Endodermal cell (in vitro differentiated cells): ENCODE measurements at regions not wholly inside any gene's neighbourhood (a gene's known extent, or its start where the extent isn't known, plus 50 kb on each side); places are given as distances from the start of the nearest gene placed in this dataset.
A peak's percentile ranks its signal among the peaks of the same experiment; 100 is the strongest.
"Not testable (repeated sequence)": the region's sequence is repeated elsewhere in the genome, so short reads cannot be mapped to it uniquely, and the experiment has no call there.

Experiments used
- DNase-seq: peaks from one replicate; pipeline ENCODE4 v3.0.0-alpha.2; 2017
- H3K27ac ChIP-seq: 2 replicates; pipeline ENCODE4 v1.5.1; 2013; ENCODE audit warnings: mild to moderate bottlenecking, low read depth, low read length, moderate library complexity
- H3K27me3 ChIP-seq: 2 replicates; pipeline ENCODE4 v1.6.1; 2013; ENCODE audit warnings: mild to moderate bottlenecking, low read length, moderate library complexity; ENCODE audit not compliant: insufficient read depth, control insufficient read depth, poor library complexity, severe bottlenecking
- H3K36me3 ChIP-seq: 2 replicates; pipeline ENCODE4 v1.7.0; 2013; ENCODE audit warnings: mild to moderate bottlenecking, low read length, moderate library complexity; ENCODE audit not compliant: control insufficient read depth, insufficient read depth
- H3K4me1 ChIP-seq: one replicate; pipeline ENCODE4 v1.7.0; 2013; ENCODE audit warnings: low read length; ENCODE audit not compliant: control insufficient read depth, insufficient read depth
- H3K4me3 ChIP-seq: 2 replicates; pipeline ENCODE4 v1.5.1; 2013; ENCODE audit warnings: mild to moderate bottlenecking, low read length, moderate library complexity
- H3K9ac ChIP-seq: 2 replicates; pipeline ENCODE4 v1.6.1; 2013; ENCODE audit warnings: mild to moderate bottlenecking, low read length, moderate library complexity; ENCODE audit not compliant: poor library complexity, severe bottlenecking; ENCODE audit errors: extremely low read depth
- H3K9me3 ChIP-seq: 2 replicates; pipeline ENCODE4 v1.6.1; 2013; ENCODE audit warnings: mild to moderate bottlenecking, low read length, moderate library complexity; ENCODE audit not compliant: control insufficient read depth
- H3K27ac Mint-ChIP-seq: 2 replicates; pipeline ENCODE4 v1.8.0; 2020; ENCODE audit warnings: mixed read lengths
- H3K27me3 Mint-ChIP-seq: 2 replicates; pipeline ENCODE4 v1.8.0; 2021; ENCODE audit warnings: mild to moderate bottlenecking, mixed read lengths; ENCODE audit not compliant: insufficient read depth
- H3K36me3 Mint-ChIP-seq: 2 replicates; pipeline ENCODE4 v1.8.0; 2020; ENCODE audit warnings: low read depth, mixed read lengths
- H3K4me1 Mint-ChIP-seq: 2 replicates; pipeline ENCODE4 v1.8.0; 2020; ENCODE audit warnings: mixed read lengths
- H3K4me3 Mint-ChIP-seq: 2 replicates; pipeline ENCODE4 v1.8.0; 2020; ENCODE audit warnings: mild to moderate bottlenecking, moderate library complexity, mixed read lengths
- H3K9me3 Mint-ChIP-seq: 2 replicates; pipeline ENCODE4 v1.8.0; 2020; ENCODE audit warnings: mild to moderate bottlenecking, mixed read lengths
- WGBS, 2 experiments: methylation state at CpG; one replicate each; pipeline versions ENCODE4 v1.1.5 to v1.1.7; 2013; ENCODE audit warnings: missing lambda C conversion rate in 2 of 2, mixed read lengths in 1 of 2; ENCODE audit not compliant: insufficient coverage in 1 of 2, insufficient read length in 1 of 2; 5-methylcytosine and 5-hydroxymethylcytosine counted together
- TF ChIP-seq, protein P1 (sequence below): fragments of 200-600 bp; sonication (generic); conservative IDR thresholded peaks from 2 replicates; pipeline ENCODE4 v1.5.0; 2021; ENCODE audit warnings: antibody characterized with exemption, mild to moderate bottlenecking

DNA sequence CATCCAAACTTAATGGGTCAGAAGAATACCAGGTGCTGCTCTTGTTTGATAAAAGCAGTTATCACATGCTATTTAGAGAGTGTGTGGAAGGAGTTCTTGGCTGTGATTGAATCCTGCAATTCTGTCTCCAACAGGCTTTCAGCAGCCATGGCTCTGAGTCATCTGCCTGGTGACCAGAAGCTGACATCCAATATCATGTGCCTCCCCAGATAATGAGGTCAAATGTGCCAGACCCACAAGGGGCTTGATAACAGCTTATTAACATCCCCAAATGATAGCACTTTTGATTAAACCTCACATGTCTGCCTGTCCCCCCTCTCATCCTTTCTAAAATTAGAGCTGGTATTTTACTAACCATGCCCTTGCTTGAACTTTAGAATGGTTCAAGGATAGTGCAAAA, 175.7 kb upstream of the PLN start:
- peaks cover 7% of the 10 kb centered on the region for H3K9me3 ChIP-seq
- H3K9ac ChIP-seq, result no peak overlapping the region
- Mint-ChIP-seq H3K27me3 (no peaks in the 10 kb centered on the region), H3K4me3 (no peak overlapping the region), H3K27ac (no peak overlapping the region), H3K9me3 (peaks cover 13% of the 10 kb centered on the region), H3K4me1 (no peaks in the 10 kb centered on the region), H3K36me3 (no peaks in the 10 kb centered on the region)
- no peaks in the 10 kb centered on the region for H3K4me1 ChIP-seq
- no peaks in the 10 kb centered on the region for H3K27me3 ChIP-seq
- TF ChIP-seq, protein P1, sequence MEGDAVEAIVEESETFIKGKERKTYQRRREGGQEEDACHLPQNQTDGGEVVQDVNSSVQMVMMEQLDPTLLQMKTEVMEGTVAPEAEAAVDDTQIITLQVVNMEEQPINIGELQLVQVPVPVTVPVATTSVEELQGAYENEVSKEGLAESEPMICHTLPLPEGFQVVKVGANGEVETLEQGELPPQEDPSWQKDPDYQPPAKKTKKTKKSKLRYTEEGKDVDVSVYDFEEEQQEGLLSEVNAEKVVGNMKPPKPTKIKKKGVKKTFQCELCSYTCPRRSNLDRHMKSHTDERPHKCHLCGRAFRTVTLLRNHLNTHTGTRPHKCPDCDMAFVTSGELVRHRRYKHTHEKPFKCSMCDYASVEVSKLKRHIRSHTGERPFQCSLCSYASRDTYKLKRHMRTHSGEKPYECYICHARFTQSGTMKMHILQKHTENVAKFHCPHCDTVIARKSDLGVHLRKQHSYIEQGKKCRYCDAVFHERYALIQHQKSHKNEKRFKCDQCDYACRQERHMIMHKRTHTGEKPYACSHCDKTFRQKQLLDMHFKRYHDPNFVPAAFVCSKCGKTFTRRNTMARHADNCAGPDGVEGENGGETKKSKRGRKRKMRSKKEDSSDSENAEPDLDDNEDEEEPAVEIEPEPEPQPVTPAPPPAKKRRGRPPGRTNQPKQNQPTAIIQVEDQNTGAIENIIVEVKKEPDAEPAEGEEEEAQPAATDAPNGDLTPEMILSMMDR, result no peak
- H3K36me3 ChIP-seq, result no peaks in the 10 kb centered on the region
- no peak for DNase-seq
- H3K4me3 ChIP-seq, result no peak overlapping the region
- H3K27ac ChIP-seq, result no peak overlapping the region

DNA sequence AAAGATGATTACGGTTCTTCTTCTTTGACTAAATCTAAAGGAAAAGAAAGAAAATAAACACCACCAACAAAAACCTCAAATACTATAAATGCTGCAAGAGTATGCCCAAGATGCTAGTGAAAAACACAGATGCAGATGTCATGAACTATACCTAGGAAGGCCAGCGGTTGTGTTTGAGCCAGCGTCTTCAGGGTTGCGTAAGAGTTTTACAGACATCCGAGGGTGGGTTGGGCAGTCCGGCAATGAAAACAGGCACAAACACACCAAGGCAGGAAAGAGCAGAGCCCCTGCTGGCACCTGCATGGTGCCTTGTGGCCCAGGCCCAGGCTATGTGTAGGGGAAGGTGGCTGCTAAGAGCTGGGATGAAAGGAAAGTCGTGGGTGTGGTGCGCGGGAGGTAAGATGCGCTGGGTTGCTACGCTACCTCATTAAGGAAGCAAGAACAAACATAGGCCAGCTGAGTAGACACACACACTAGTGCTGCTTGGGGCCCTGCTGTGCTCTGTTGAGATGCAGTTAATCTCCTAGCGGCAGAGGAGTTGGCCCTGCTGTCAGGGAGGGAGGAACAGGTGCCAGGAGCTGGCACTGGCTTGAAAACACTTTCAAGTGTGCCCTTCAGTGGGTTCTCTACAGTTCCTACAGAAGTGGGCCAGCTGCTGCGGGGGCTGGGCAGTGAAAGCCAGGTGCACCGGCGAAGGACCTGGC, 170.2 kb upstream of the PLN start:
- WGBS, 2 experiments, result 70 to 78% methylated on average over 13 to 15 of the region's 15 CpGs
- no peaks in the 10 kb centered on the region for H3K9me3 Mint-ChIP-seq

DNA sequence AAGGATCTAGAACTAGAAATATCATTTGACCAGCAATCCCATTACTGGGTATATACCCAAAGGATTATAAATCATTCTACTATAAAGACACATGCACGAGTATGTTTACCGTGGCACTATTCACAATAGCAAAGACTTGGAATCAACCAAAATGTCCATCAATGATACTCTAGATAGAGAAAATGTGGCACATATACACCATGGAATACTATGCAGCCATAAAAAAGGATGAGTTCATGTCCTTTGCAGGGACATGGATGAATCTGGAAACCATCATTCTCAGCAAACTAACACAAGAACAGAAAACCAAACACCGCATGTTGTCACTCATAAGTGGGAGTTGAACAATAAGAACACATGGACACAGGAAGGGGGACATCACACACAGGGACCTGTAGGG, 167.5 kb upstream of the PLN start:
- H3K27me3 Mint-ChIP-seq, H3K4me1 Mint-ChIP-seq, H3K36me3 ChIP-seq, H3K4me3 ChIP-seq, H3K27ac Mint-ChIP-seq, DNase-seq, H3K27me3 ChIP-seq, H3K4me3 Mint-ChIP-seq, H3K4me1 ChIP-seq, H3K36me3 Mint-ChIP-seq, H3K27ac ChIP-seq, H3K9ac ChIP-seq, H3K9me3 Mint-ChIP-seq, H3K9me3 ChIP-seq: not testable (repeated sequence)
- WGBS, 2 experiments, result 84 to 90% methylated on average over 2 to 3 of the region's 3 CpGs

More for the DNA sequence above, 170.2 kb upstream of the PLN start:
- Histone ChIP-seq H3K27me3 (no peaks in the 10 kb centered on the region), H3K4me1 (no peaks in the 10 kb centered on the region), H3K9ac (no peak overlapping the region), H3K27ac (no peak overlapping the region), H3K36me3 (no peaks in the 10 kb centered on the region), H3K9me3 (no peaks in the 10 kb centered on the region), H3K4me3 (no peak overlapping the region)
- no peaks in the 10 kb centered on the region for H3K27me3 Mint-ChIP-seq
- H3K27ac Mint-ChIP-seq, result no peak overlapping the region
- peak; percentile 52 for DNase-seq
- TF ChIP-seq, protein P1, result no peak
- H3K4me3 Mint-ChIP-seq, result no peak overlapping the region
- no peaks in the 10 kb centered on the region for H3K36me3 Mint-ChIP-seq
- H3K4me1 Mint-ChIP-seq, result no peaks in the 10 kb centered on the region

DNA sequence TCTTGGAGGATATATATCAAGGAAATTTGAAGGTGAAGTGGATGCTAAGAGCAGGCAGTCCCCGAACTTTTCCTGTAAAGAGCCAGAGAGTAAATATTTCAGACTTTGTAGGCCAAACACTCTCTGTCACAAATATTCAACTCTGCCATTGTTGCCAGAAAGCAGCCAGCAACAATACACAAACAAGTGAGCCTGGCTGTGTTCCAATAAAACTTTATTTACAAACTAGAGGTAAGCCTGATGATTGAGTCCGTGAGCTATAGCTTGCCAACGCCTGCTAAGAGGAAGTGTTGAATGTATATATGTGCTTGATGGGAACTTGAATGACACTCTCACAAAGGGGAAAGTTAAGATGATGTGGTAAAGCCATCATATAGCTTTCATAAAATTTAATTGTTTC, 166.0 kb upstream of the PLN start:
- H3K9me3 ChIP-seq, result no peaks in the 10 kb centered on the region
- WGBS, 2 experiments, result 91% methylated on average over 3 of the region's 3 CpGs; no CpG with 5 or more reads in 1 of the 2 experiments
- H3K4me1 ChIP-seq, result no peaks in the 10 kb centered on the region
- no peak for DNase-seq
- H3K27ac Mint-ChIP-seq, result no peak overlapping the region
- no peaks in the 10 kb centered on the region for H3K27me3 ChIP-seq
- TF ChIP-seq, protein P1, result no peak
- H3K4me3 Mint-ChIP-seq, result no peak overlapping the region
- no peak overlapping the region for H3K9ac ChIP-seq
- no peaks in the 10 kb centered on the region for H3K36me3 ChIP-seq
- no peaks in the 10 kb centered on the region for H3K36me3 Mint-ChIP-seq
- no peaks in the 10 kb centered on the region for H3K4me1 Mint-ChIP-seq
- no peaks in the 10 kb centered on the region for H3K9me3 Mint-ChIP-seq
- no peak overlapping the region for H3K4me3 ChIP-seq
- no peaks in the 10 kb centered on the region for H3K27me3 Mint-ChIP-seq
- H3K27ac ChIP-seq, result no peak overlapping the region
